ENCODE measurements at regions not wholly inside any gene's neighbourhood (a gene's known extent, or its start where the extent isn't known, plus 50 kb on each side); places are given as distances from the start of the nearest gene placed in this dataset.

- Mint-ChIP-seq H3K4me1 (no peaks in the 10 kb centered on the region), H3K36me3 (no peaks in the 10 kb centered on the region), H3K27ac (no peak overlapping the region), H3K27me3 (peaks cover 0 to 4% (median 0%) of the 10 kb centered on the region in 5 donors), H3K9me3 (peaks cover 0 to 8% (median 0%) of the 10 kb centered on the region in 9 donors), H3K4me3 (no peak overlapping the region)
- DNase-seq, result no peak
- ATAC-seq, result no peak
- POLR2A ChIA-PET, result no interaction called here
Measured at GRCh38 chr12:42761086-42761485, 171.5 kb upstream of the PRICKLE1 start.

DNA sequence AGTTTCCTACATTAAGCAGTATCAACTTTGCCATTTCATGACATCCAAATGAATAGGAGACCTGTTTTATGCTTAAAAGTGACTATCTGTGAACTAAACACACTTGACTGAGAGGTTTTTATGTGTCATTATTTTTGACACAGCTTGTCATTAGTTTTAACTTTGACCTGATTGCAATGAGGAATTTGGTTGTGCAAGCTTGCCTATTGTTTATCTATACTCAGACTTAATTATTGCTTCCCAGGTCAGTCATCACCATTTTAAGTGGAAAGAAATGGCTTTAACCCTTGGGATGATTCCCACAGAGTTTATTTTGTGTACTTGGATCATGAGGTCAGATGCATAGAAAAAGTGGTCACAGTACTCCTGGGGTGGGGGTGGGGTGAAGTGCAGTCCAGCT, 171.0 kb upstream of the PRICKLE1 start:
- Mint-ChIP-seq H3K4me1 (no peaks in the 10 kb centered on the region), H3K9me3 (peaks cover 0 to 8% (median 0%) of the 10 kb centered on the region in 9 donors), H3K36me3 (no peaks in the 10 kb centered on the region), H3K4me3 (no peak overlapping the region), H3K27ac (no peak overlapping the region), H3K27me3 (peaks cover 0 to 4% (median 0%) of the 10 kb centered on the region in 5 donors)
- no peak for ATAC-seq
- POLR2A ChIA-PET, result interaction anchor here (0.6 kb wide), 1 partner anchor 230 kb away, joined by 3 read pairs; no protein-coding TSS in a partner anchor
- DNase-seq, result no peak

DNA sequence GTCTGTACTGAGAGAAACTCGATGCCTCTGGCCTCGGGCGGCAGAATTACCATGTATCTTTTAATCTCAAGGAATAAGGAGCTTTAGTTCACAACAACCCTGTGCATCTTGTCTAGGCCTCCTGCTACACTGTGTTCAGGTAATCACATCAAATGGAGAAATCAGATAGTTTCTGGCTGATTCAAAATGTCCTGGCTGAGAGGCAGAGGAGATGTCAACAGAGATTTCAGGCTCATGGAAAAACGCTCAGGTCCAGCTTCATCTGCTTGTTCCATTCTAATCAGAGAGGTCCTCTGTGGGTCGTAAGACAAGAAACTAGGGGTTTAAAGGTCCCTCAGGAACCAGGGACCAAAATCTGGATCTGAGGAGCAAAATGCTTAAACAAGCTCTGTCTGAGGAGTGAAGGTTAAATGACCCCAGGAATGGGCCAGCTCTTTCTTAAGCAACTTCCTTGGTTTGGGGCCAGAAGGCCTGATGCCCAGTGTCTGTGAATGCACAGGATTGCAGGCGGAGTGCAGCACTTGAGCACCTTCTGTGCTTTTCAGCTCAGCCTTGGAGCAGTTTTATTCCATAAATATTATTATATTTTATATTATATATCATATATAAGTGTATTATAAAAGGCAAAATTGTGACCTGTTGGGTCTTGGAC, 170.2 kb upstream of the PRICKLE1 start:
- H3K27me3 Mint-ChIP-seq, result peaks cover 0 to 4% (median 0%) of the 10 kb centered on the region in 5 donors
- no peak overlapping the region for H3K4me3 Mint-ChIP-seq
- POLR2A ChIA-PET, result no interaction called here
- H3K9me3 Mint-ChIP-seq, result peaks cover 0 to 7% (median 0%) of the 10 kb centered on the region in 9 donors
- H3K36me3 Mint-ChIP-seq, result no peaks in the 10 kb centered on the region
- no peaks in the 10 kb centered on the region for H3K4me1 Mint-ChIP-seq
- ATAC-seq (no peak), DNase-seq (no peak)
- H3K27ac Mint-ChIP-seq, result no peak overlapping the region

GRCh38 chr12:42758806-42759205, 169.3 kb upstream of the PRICKLE1 start:
- POLR2A ChIA-PET, result no interaction called here
- Mint-ChIP-seq H3K4me3 (no peak overlapping the region), H3K4me1 (no peaks in the 10 kb centered on the region), H3K36me3 (no peaks in the 10 kb centered on the region), H3K9me3 (peaks cover 0 to 5% (median 0%) of the 10 kb centered on the region in 9 donors), H3K27me3 (peaks cover 0 to 4% (median 0%) of the 10 kb centered on the region in 5 donors), H3K27ac (no peak overlapping the region)
- DNase-seq, result no peak
- ATAC-seq, result no peak

DNA sequence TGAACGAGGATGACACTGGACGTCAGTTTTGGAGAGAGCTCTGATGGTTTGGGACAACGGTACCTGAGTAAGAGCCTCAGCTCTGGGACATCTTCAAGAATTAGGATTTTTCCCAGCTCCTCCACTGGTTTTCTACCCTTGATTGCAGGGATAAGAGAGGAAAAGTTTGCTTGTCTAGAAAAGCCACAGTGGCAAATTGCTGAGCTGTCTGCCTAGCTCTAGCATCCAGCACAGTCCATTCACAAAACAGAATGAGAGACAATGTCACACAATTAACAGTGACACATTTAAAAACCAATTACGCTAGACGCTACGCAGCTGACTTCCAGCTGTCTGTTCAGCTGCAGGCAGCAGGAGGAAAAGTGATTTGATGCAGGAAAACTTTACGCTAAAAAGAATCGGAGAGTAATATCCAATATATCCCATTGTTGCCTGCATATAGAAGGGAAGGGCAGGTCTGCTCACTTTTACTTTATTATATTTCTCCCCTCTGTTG, 168.1 kb upstream of the PRICKLE1 start:
- POLR2A ChIA-PET, result no interaction called here
- H3K27ac Mint-ChIP-seq, result no peak overlapping the region
- no peak overlapping the region for H3K4me3 Mint-ChIP-seq
- ATAC-seq (no peak), DNase-seq (no peak)
- H3K36me3 Mint-ChIP-seq, result no peaks in the 10 kb centered on the region
- no peaks in the 10 kb centered on the region for H3K4me1 Mint-ChIP-seq
- H3K9me3 Mint-ChIP-seq, result peaks cover 0 to 10% (median 0%) of the 10 kb centered on the region in 9 donors
- H3K27me3 Mint-ChIP-seq, result peaks cover 0 to 3% (median 1%) of the 10 kb centered on the region in 5 donors

- POLR2A ChIA-PET, result no interaction called here
- ATAC-seq (no peak), DNase-seq (no peak)
- no peak overlapping the region for H3K4me3 Mint-ChIP-seq
- peaks cover 0 to 3% (median 0%) of the 10 kb centered on the region in 5 donors for H3K27me3 Mint-ChIP-seq
- no peak overlapping the region for H3K27ac Mint-ChIP-seq
- H3K4me1 Mint-ChIP-seq, result no peaks in the 10 kb centered on the region
- H3K36me3 Mint-ChIP-seq, result no peaks in the 10 kb centered on the region
- peaks cover 0 to 16% (median 0%) of the 10 kb centered on the region in 9 donors for H3K9me3 Mint-ChIP-seq
Measured at GRCh38 chr12:42756841-42757623, 167.5 kb upstream of the PRICKLE1 start.

- ATAC-seq (no peak), DNase-seq (no peak)
- H3K4me3 Mint-ChIP-seq, result no peak overlapping the region
- H3K27me3 Mint-ChIP-seq, result peaks cover 0 to 25% (median 4%) of the 10 kb centered on the region in 5 donors
- peaks cover 0 to 14% (median 0%) of the 10 kb centered on the region in 3 donors for H3K36me3 Mint-ChIP-seq
- H3K4me1 Mint-ChIP-seq, result no peaks in the 10 kb centered on the region
- POLR2A ChIA-PET, result no interaction called here
- H3K27ac Mint-ChIP-seq, result peak overlapping the region in 1 of 10 donors; percentile 46
- peaks cover 6 to 38% (median 16%) of the 10 kb centered on the region in 9 donors for H3K9me3 Mint-ChIP-seq
Measured at GRCh38 chr12:42750356-42750755, 160.8 kb upstream of the PRICKLE1 start.

GRCh38 chr12:42749239-42749638, 159.7 kb upstream of the PRICKLE1 start:
- Mint-ChIP-seq H3K36me3 (peaks cover 0 to 14% (median 0%) of the 10 kb centered on the region in 3 donors), H3K9me3 (peaks cover 6 to 39% (median 19%) of the 10 kb centered on the region in 9 donors), H3K4me1 (no peaks in the 10 kb centered on the region), H3K4me3 (no peak overlapping the region), H3K27me3 (peaks cover 0 to 29% (median 4%) of the 10 kb centered on the region in 5 donors), H3K27ac (no peak overlapping the region)
- DNase-seq (no peak), ATAC-seq (no peak)
- POLR2A ChIA-PET, result no interaction called here

DNA sequence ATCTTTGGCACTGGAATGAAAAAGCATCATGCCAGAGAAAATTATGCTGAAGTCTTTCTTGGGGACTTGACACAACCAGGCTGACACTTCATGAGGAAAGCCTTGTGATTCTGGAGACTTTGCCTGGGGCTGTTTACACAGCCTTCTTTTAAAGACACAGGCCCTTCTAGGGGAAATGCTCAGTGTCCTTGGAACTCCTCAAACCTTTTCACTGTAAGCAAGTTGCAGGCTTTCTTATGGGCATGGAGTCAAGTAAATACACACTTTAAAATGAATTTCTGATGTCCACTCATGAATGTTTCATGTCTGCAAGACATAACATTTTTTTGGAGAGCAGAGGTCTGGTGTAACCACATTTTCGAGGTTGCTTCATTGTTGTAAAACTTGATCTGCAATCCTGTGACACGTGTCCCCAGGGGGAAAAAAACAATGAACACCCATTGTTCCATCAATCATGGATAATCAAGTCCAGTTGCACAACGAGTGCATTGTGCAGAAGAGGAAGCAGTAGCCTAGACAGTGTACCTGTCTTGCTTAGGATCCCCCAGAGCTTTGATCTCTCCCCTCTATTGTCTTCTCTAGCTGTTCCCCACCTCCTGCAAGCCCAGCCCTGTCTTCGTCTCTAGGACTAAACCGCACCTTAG, 155.1 kb upstream of the PRICKLE1 start:
- no peaks in the 10 kb centered on the region for H3K4me1 Mint-ChIP-seq
- H3K36me3 Mint-ChIP-seq, result peaks cover 0 to 14% (median 0%) of the 10 kb centered on the region in 3 donors
- H3K4me3 Mint-ChIP-seq, result no peak overlapping the region
- DNase-seq, result no peak
- no peak overlapping the region for H3K27ac Mint-ChIP-seq
- peaks cover 0 to 21% (median 3%) of the 10 kb centered on the region in 5 donors for H3K27me3 Mint-ChIP-seq
- peaks cover 0 to 39% (median 19%) of the 10 kb centered on the region in 9 donors for H3K9me3 Mint-ChIP-seq
- no peak for ATAC-seq
- POLR2A ChIA-PET, result no interaction called here

DNA sequence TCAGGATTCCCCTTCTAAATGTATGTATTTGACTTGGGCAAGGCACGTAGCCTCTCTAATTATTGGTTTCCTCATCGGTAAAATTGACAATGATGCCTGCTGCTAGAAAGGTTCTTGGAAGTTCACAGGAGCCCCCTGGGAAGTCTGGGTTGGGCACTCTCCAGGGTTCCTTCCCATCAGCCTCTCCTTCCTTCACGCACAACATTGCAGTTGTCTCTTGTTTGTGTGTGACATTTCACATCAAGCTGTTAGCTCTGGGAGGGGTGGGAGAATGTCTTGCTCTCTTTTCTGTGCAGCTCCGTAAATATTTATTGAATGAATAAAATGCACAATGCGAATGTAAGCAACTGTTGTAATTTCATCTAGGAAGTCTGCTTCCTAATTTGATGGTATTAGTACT, 153.2 kb upstream of the PRICKLE1 start:
- Mint-ChIP-seq H3K36me3 (peaks cover 0 to 7% (median 0%) of the 10 kb centered on the region in 3 donors), H3K4me3 (no peak overlapping the region), H3K27ac (no peak overlapping the region), H3K4me1 (no peaks in the 10 kb centered on the region), H3K9me3 (peaks cover 0 to 26% (median 16%) of the 10 kb centered on the region in 9 donors), H3K27me3 (peaks cover 0 to 8% (median 0%) of the 10 kb centered on the region in 5 donors)
- no peak for ATAC-seq
- DNase-seq, result no peak
- POLR2A ChIA-PET, result no interaction called here

DNA sequence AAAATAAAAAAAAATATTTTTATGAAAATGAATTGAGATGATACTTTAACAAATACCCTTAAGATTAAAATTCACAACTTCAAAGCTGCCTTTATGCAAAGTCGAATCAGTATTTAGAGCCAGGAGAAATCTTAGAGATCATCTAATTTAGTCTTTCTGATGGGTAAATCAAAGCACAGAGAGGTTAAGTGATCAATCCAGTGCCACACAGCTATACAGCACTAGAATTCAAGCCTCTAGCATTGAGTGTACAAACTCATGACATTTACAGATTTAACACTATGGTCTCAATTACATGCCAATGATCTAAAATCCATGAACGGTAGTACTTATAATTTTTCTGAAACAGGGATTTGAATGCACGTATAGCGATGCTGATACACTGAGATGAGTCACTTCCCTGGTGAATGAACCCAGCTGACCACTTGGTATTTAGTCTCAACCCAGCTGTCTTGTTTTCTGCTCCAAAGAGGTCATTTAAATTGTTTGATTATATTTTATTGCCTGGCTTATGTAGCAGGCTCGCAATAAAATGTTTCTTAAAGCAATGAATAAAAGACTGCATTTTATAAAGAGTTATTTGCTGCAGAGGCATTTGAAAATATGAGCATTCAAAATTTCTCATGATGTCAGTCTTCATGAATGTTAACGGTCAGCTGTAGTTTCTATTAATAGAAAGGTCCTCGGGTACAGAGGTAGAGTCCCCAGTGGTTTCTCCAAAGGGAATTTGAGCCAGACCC, 152.4 kb upstream of the PRICKLE1 start:
- POLR2A ChIA-PET, result no interaction called here
- ATAC-seq, result no peak
- H3K27ac Mint-ChIP-seq, result no peak overlapping the region
- H3K4me1 Mint-ChIP-seq, result no peaks in the 10 kb centered on the region
- no peak for DNase-seq
- no peaks in the 10 kb centered on the region for H3K36me3 Mint-ChIP-seq
- no peak overlapping the region for H3K4me3 Mint-ChIP-seq
- H3K27me3 Mint-ChIP-seq, result peaks cover 0 to 8% (median 0%) of the 10 kb centered on the region in 5 donors
- H3K9me3 Mint-ChIP-seq, result peaks cover 0 to 18% (median 10%) of the 10 kb centered on the region in 9 donors

DNA sequence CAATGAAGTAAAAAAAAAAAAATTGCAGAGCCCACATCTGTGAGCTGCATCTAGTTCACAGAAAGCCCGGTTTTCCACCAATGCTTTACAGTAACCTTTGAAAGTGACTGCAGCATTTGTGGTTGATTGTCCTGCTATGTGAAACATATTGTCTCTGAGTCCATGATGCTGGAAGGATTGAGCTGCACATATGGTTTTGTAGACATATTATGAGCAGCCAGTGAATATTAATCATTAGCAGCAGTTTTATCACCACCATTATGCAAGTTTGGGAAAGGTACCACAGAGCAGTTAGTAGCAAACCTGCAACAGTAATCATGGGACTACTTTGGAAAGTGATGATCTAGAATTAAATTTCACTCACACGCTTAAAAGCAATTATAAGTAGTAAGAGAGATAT, 151.5 kb upstream of the PRICKLE1 start:
- H3K27me3 Mint-ChIP-seq, result peaks cover 0 to 8% (median 0%) of the 10 kb centered on the region in 5 donors
- no peak for DNase-seq
- H3K36me3 Mint-ChIP-seq, result no peaks in the 10 kb centered on the region
- no peak overlapping the region for H3K27ac Mint-ChIP-seq
- H3K4me1 Mint-ChIP-seq, result no peaks in the 10 kb centered on the region
- peaks cover 0 to 10% (median 1%) of the 10 kb centered on the region in 9 donors for H3K9me3 Mint-ChIP-seq
- no peak for ATAC-seq
- H3K4me3 Mint-ChIP-seq, result no peak overlapping the region
- POLR2A ChIA-PET, result no interaction called here

Data from naive thymus-derived CD8-positive, alpha-beta T cell (primary cell).